Gastrocnemius medialis (tissue), 4 donors: ENCODE measurements at regions not wholly inside any gene's neighbourhood (a gene's known extent, or its start where the extent isn't known, plus 50 kb on each side); places are given as distances from the start of the nearest gene placed in this dataset.

Experiments used
- ATAC-seq, 2 donors: fragments of 150-250 bp; one replicate each; pipeline ENCODE4 v1.9.1; 2016
- DNase-seq, 2 donors: peaks; one replicate each; pipeline ENCODE4 v3.0.0-alpha.2; 2019
- H3K27ac ChIP-seq, 4 donors: fragments of 200-600 bp; sonication (generic); 1 replicate in 1 of 4; 2 replicates in 3 of 4; pipeline ENCODE4 v1.5.1; 2016 to 2018; ENCODE audit warnings: mild to moderate bottlenecking in 2 of 4, moderate library complexity in 1 of 4
- H3K27me3 ChIP-seq, 3 donors: fragments of 200-600 bp; sonication (generic) in 2 of 3; 1 replicate in 1 of 3; 2 replicates in 2 of 3; pipeline versions ENCODE4 v1.5.1 to v1.6.0; 2016 to 2019; ENCODE audit warnings: mild to moderate bottlenecking in 1 of 3, moderate library complexity in 1 of 3
- H3K36me3 ChIP-seq, 2 donors: fragments of 200-600 bp; sonication (generic) in 1 of 2; one replicate each; pipeline ENCODE4 v1.5.1; 2017 to 2018
- H3K4me1 ChIP-seq, 2 donors: fragments of 200-600 bp; sonication (generic) in 1 of 2; one replicate each; pipeline ENCODE4 v1.5.1; 2016 to 2017; ENCODE audit warnings: mild to moderate bottlenecking in 2 of 2
- H3K4me3 ChIP-seq, 4 donors: fragments of 200-600 bp; sonication (generic) in 3 of 4; 1 replicate in 1 of 4; 2 replicates in 3 of 4; pipeline ENCODE4 v1.5.1; 2016 to 2019; ENCODE audit warnings: mild to moderate bottlenecking in 2 of 4
- H3K9me3 ChIP-seq, 3 donors: fragments of 200-600 bp; sonication (generic) in 2 of 3; 1 replicate in 1 of 3; 2 replicates in 2 of 3; pipeline ENCODE4 v1.5.1; 2016 to 2019
- POLR2A ChIP-seq, 2 donors: fragments of 450-650 bp; IDR thresholded peaks; one replicate each; pipeline ENCODE4 v1.6.1; 2017; ENCODE audit warnings: antibody characterized with exemption in 2 of 2, mild to moderate bottlenecking in 2 of 2, moderate library complexity in 2 of 2
- in situ Hi-C, 4 donors: fragments of 200-750 bp; cut with MboI; loops; one replicate each; pipeline versions ENCODE4 v1.15.0 to v1.8.0; 2017; ENCODE audit warnings: low sequenced_read_pairs in 4 of 4
- intact Hi-C: fragments of 100-400 bp; cut with DNase I; formaldehyde crosslinking; loops from one replicate; pipeline ENCODE4 v1.15.1; 2023; ENCODE audit warnings: low total_unique reads
- TF ChIP-seq, protein P1 (sequence below), 5 experiments: fragments of 450-650 bp in 3 of 5; fragments of 200-600 bp in 2 of 5; sonication (generic) in 2 of 5; IDR thresholded peaks in 4 of 5; conservative IDR thresholded peaks in 1 of 5; 1 replicate in 4 of 5; 2 replicates in 1 of 5; pipeline ENCODE4 v1.5.1; 2016 to 2019; ENCODE audit warnings: antibody characterized with exemption in 5 of 5, mild to moderate bottlenecking in 3 of 5, moderate library complexity in 3 of 5

DNA sequence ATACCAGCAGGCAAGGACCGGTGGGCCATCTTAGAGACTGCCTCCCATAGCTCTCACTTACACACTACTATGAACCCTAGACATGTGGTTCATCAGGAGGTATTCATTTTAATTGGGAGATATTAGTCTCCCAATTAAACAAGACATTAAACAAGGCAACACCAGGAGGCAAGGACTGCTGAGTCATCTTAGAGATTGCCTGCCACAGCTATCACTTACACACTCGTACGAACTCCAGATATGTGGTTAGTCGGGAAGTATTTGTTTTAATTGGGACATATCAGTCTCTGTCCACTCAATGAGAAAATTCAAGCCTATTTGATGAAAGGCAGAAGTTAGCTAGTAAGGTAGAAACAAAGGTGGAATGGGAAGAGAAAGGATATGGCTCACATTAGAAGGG lies 343.9 kb downstream of the NFIB start:
- TF ChIP-seq, protein P1, sequence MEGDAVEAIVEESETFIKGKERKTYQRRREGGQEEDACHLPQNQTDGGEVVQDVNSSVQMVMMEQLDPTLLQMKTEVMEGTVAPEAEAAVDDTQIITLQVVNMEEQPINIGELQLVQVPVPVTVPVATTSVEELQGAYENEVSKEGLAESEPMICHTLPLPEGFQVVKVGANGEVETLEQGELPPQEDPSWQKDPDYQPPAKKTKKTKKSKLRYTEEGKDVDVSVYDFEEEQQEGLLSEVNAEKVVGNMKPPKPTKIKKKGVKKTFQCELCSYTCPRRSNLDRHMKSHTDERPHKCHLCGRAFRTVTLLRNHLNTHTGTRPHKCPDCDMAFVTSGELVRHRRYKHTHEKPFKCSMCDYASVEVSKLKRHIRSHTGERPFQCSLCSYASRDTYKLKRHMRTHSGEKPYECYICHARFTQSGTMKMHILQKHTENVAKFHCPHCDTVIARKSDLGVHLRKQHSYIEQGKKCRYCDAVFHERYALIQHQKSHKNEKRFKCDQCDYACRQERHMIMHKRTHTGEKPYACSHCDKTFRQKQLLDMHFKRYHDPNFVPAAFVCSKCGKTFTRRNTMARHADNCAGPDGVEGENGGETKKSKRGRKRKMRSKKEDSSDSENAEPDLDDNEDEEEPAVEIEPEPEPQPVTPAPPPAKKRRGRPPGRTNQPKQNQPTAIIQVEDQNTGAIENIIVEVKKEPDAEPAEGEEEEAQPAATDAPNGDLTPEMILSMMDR (IDR thresholded peaks at IDR 0.05 in 4 of 5, conservative IDR thresholded peaks at IDR 0.05 in 1 of 5), result no peak
- TF ChIP-seq POLR2A (IDR thresholded peaks at IDR 0.05), result no peak
- H3K4me3 ChIP-seq, result no peak overlapping the region
- no peaks in the 10 kb centered on the region for H3K27me3 ChIP-seq
- no peak for DNase-seq
- H3K36me3 ChIP-seq, result no peaks in the 10 kb centered on the region
- intact Hi-C loops (no loop called here), in situ Hi-C loops (no loop called here)
- peak overlapping the region in 2 of 4 donors; percentile 21 to 32 for H3K27ac ChIP-seq
- ATAC-seq, result peak; percentile 30 to 55
- H3K4me1 ChIP-seq, result peaks cover 0 to 8% of the 10 kb centered on the region in 2 donors
- H3K9me3 ChIP-seq, result no peaks in the 10 kb centered on the region

DNA sequence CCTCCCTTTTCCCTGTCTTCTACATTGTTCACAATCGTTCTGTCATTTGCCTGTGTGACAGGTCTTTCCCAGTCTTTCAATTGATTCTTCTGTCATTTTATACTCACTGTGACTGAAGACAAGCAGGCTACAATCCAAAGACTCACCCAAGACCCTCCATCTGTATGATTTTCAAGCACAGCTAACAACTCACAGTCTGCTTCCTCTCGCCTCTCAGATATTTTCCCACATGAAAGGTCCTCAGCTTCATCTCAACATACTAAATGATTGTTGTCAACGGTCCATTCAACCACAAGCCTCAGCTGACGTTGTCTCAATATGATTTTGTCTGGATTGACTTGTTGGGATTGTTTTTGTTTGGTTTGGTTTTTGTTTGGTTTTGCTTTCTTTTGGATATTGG lies 346.5 kb downstream of the NFIB start:
- H3K27ac ChIP-seq, result no peak overlapping the region
- peaks cover 0 to 8% of the 10 kb centered on the region in 2 donors for H3K4me1 ChIP-seq
- no peaks in the 10 kb centered on the region for H3K9me3 ChIP-seq
- H3K27me3 ChIP-seq, result no peaks in the 10 kb centered on the region
- TF ChIP-seq, protein P1 (IDR thresholded peaks at IDR 0.05 in 4 of 5, conservative IDR thresholded peaks at IDR 0.05 in 1 of 5), result no peak
- no peak for TF ChIP-seq POLR2A (IDR thresholded peaks at IDR 0.05)
- no peak overlapping the region for H3K4me3 ChIP-seq
- ATAC-seq (no peak), DNase-seq (no peak)
- no peaks in the 10 kb centered on the region for H3K36me3 ChIP-seq
- intact Hi-C loops, result no loop called here
- in situ Hi-C loops, result no loop called here

DNA sequence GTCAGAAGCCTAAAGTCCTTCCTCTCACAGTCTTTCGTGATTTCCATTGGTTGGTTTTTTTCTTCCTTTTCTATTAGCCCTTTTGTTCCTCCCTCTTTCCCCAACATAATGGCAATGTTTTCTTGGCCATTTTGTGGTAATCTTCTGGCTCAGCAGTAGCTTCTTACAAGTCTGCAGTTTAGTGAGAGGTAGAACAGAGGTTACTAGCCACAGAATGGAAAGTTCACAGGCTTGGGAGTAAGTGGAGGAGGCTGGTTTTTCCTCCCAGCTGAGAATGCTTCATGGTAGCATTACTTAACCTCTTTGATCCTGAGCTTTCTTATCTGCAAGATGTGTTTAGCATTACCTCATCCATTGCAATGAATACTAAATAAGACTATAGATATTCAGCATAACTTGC lies 346.9 kb downstream of the NFIB start:
- no peaks in the 10 kb centered on the region for H3K27me3 ChIP-seq
- in situ Hi-C loops (no loop called here), intact Hi-C loops (no loop called here)
- no peak for ATAC-seq
- H3K9me3 ChIP-seq, result no peaks in the 10 kb centered on the region
- DNase-seq, result no peak
- peaks cover 0 to 10% of the 10 kb centered on the region in 2 donors for H3K4me1 ChIP-seq
- no peak overlapping the region for H3K4me3 ChIP-seq
- TF ChIP-seq, protein P1 (IDR thresholded peaks at IDR 0.05 in 4 of 5, conservative IDR thresholded peaks at IDR 0.05 in 1 of 5), result no peak
- no peak for TF ChIP-seq POLR2A (IDR thresholded peaks at IDR 0.05)
- H3K36me3 ChIP-seq, result no peaks in the 10 kb centered on the region
- H3K27ac ChIP-seq, result no peak overlapping the region

DNA sequence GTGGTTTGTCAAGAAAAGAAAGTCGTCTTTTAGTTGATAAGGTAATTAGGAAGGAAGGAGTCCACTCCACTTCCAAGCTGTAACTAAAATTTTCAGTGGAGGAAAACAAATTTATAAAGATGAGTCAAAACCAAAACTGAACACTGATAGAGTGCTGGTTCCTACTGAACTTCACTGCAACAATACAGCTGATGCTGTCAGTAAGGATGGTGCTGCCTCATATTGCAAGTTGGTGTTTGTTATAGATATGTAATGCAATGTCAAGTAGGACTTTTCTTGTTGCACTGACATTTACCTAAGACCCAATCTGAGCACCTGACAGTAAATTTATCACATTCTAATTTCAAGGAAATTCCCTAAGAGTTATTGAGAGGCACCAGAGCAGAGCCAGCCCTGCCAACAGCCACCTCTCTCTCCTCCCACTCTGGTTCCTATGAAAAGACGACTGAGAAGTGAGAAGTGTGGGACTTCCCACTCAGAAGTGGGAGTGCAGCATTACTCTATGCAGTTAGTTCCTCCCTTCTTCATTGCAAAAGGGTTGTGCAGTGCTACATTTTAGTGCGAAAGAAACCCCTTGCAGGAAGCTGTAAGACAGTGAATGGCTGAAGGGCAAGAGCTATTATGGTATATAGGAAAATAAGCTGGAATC lies 350.8 kb downstream of the NFIB start:
- Histone ChIP-seq H3K4me3 (no peak overlapping the region), H3K4me1 (peaks cover 0 to 6% of the 10 kb centered on the region in 2 donors), H3K27me3 (no peaks in the 10 kb centered on the region), H3K36me3 (no peaks in the 10 kb centered on the region), H3K27ac (no peak overlapping the region), H3K9me3 (no peaks in the 10 kb centered on the region)
- ATAC-seq (no peak), DNase-seq (no peak)
- intact Hi-C loops (no loop called here), in situ Hi-C loops (no loop called here)
- TF ChIP-seq POLR2A (IDR thresholded peaks at IDR 0.05), result no peak
- TF ChIP-seq, protein P1 (IDR thresholded peaks at IDR 0.05 in 4 of 5, conservative IDR thresholded peaks at IDR 0.05 in 1 of 5), result no peak

DNA sequence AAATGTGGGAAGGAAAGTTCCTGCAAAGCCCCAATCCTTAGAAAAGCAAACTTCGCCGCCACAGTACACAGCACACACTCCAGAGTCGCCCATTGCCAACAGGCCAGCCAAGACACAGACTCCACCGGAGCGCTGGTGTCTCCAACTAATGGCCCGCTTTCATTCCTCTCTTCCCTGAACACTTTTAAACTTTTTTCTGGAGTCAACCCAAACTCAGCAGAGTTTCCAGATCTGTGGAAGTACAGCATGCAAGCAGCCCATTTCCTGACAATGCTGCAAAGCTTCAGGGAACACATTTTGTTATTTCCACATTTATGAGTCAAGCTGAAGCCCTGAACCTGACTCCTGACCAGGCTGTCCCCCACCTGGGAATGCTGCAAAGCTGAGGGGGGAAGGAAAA lies 351.9 kb downstream of the NFIB start:
- no peaks in the 10 kb centered on the region for H3K9me3 ChIP-seq
- TF ChIP-seq POLR2A (IDR thresholded peaks at IDR 0.05), result no peak
- TF ChIP-seq, protein P1 (IDR thresholded peaks at IDR 0.05 in 4 of 5, conservative IDR thresholded peaks at IDR 0.05 in 1 of 5), result no peak
- DNase-seq (no peak), ATAC-seq (peak; percentile 26 to 27)
- no peak overlapping the region for H3K4me3 ChIP-seq
- H3K27ac ChIP-seq, result peak overlapping the region in 3 of 4 donors; percentile 8 to 43 (median 31)
- no peaks in the 10 kb centered on the region for H3K27me3 ChIP-seq
- intact Hi-C loops, result no loop called here
- no peaks in the 10 kb centered on the region for H3K36me3 ChIP-seq
- in situ Hi-C loops, result no loop called here
- H3K4me1 ChIP-seq, result peaks cover 0 to 6% of the 10 kb centered on the region in 2 donors
